Endothelial cell of umbilical vein (primary cell): ENCODE measurements at regions not wholly inside any gene's neighbourhood (a gene's known extent, or its start where the extent isn't known, plus 50 kb on each side); places are given as distances from the start of the nearest gene placed in this dataset.

Experiments used
- BruUV-seq: library from RNA; stranded (reverse); fragments of 400-500 nt; replicated peaks from 2 replicates; lab custom pipeline; 2021; lab: Mats Ljungman, UMichigan
- CTCF ChIA-PET: fragments of 300-600, 350-600 bp; sonication (Branson Sonifier 250); formaldehyde crosslinking; loops from one replicate; lab custom pipeline; 2021; ENCODE audit warnings: antibody characterized with exemption, inconsistent platforms; lab: Charles Lee
- POLR2A ChIA-PET: fragments of 300-600, 350-600 bp; sonication (Branson Sonifier 250); formaldehyde crosslinking; loops from one replicate; lab custom pipeline; 2021; ENCODE audit warnings: antibody characterized with exemption, inconsistent platforms; lab: Charles Lee
- DNase-seq: peaks from one replicate; pipeline ENCODE4 v3.0.0-alpha.2; 2011; ENCODE audit warnings: low read depth, low spot score
- FAIRE-seq: peaks from 2 replicates; lab custom pipeline; 2011; peaks lifted over from hg19 to GRCh38; lab: Jason Lieb, UNC
- H2AFZ ChIP-seq: 2 replicates; pipeline ENCODE4 v1.6.0; 2012; ENCODE audit warnings: low read depth, low read length, control low read depth, inconsistent platforms
- H3K27ac ChIP-seq: 2 replicates; pipeline ENCODE4 v1.5.1; 2011; ENCODE audit warnings: low read depth, mild to moderate bottlenecking, control low read depth, low read length, moderate library complexity; ENCODE audit not compliant: insufficient read depth
- H3K27me3 ChIP-seq, 2 experiments: 2 replicates each; pipeline versions ENCODE4 v1.6.0 to v1.6.1; 2011; ENCODE audit warnings: low read length in 2 of 2, mixed read lengths in 1 of 2; ENCODE audit not compliant: control insufficient read depth in 2 of 2, insufficient read depth in 2 of 2
- H3K36me3 ChIP-seq, 2 experiments: 2 replicates in 1 of 2; 3 replicates in 1 of 2; pipeline ENCODE4 v1.5.1; 2011; ENCODE audit warnings: low read length in 2 of 2, mild to moderate bottlenecking in 1 of 2, moderate library complexity in 1 of 2; ENCODE audit not compliant: control insufficient read depth in 2 of 2, insufficient read depth in 2 of 2; ENCODE audit errors: extremely low read depth in 1 of 2
- H3K4me1 ChIP-seq: 3 replicates; pipeline ENCODE4 v1.5.1; 2011; ENCODE audit warnings: mild to moderate bottlenecking, low read length; ENCODE audit not compliant: control insufficient read depth, insufficient read depth; ENCODE audit errors: extremely low read depth
- H3K4me2 ChIP-seq: 2 replicates; pipeline ENCODE4 v1.6.1; 2011; ENCODE audit warnings: low read length, control low read depth, mixed read lengths; ENCODE audit not compliant: insufficient read depth
- H3K4me3 ChIP-seq, 3 experiments: fragments of 200-600 bp in 1 of 3; sonication (generic), shearing (Covaris generic) in 1 of 3; replicated peaks in 1 of 3; 2 replicates each; pipeline ENCODE4 v1.5.1; 2011 to 2016; ENCODE audit warnings: control low read depth in 3 of 3, low read length in 3 of 3, mild to moderate bottlenecking in 2 of 3, inconsistent platforms in 1 of 3, low read depth in 1 of 3, moderate library complexity in 1 of 3; ENCODE audit not compliant: insufficient read depth in 1 of 3
- H3K79me2 ChIP-seq: 2 replicates; pipeline ENCODE4 v1.6.0; 2012; ENCODE audit warnings: low read length, inconsistent platforms; ENCODE audit not compliant: control insufficient read depth, insufficient read depth
- H3K9ac ChIP-seq: replicated peaks from 2 replicates; pipeline ENCODE3; 2011; ENCODE audit warnings: low read length, control low read depth; ENCODE audit not compliant: insufficient read depth; ENCODE audit errors: extremely low read depth
- H3K9me1 ChIP-seq: replicated peaks from 3 replicates; pipeline ENCODE4 v1.6.0; 2011; ENCODE audit warnings: mild to moderate bottlenecking, low read length; ENCODE audit not compliant: control insufficient read depth, insufficient read depth; ENCODE audit errors: extremely low read depth
- H3K9me3 ChIP-seq: replicated peaks from 2 replicates; pipeline ENCODE4 v1.5.1; 2012; ENCODE audit warnings: low read length, inconsistent platforms; ENCODE audit not compliant: control insufficient read depth, insufficient read depth
- H4K20me1 ChIP-seq: replicated peaks from 2 replicates; pipeline ENCODE3; 2011; ENCODE audit warnings: mild to moderate bottlenecking, low read length; ENCODE audit not compliant: control insufficient read depth, insufficient read depth; ENCODE audit errors: extremely low read depth
- EZH2 ChIP-seq: IDR thresholded peaks from 2 replicates; pipeline ENCODE4 v1.6.1; 2012; ENCODE audit warnings: borderline replicate concordance, low read depth, mild to moderate bottlenecking, moderate library complexity, low read length, inconsistent platforms; ENCODE audit not compliant: severe bottlenecking
- FOS ChIP-seq: IDR thresholded peaks from 2 replicates; pipeline ENCODE4 v1.6.1; 2011; ENCODE audit warnings: mild to moderate bottlenecking, low read length, moderate library complexity, borderline replicate concordance; ENCODE audit not compliant: insufficient read depth
- GATA2 ChIP-seq: IDR thresholded peaks from 2 replicates; pipeline ENCODE4 v1.7.0; 2011; ENCODE audit warnings: low read depth, mild to moderate bottlenecking, moderate library complexity, mixed read lengths, low read length; ENCODE audit not compliant: insufficient read length, insufficient read depth
- JUN ChIP-seq: IDR thresholded peaks from 2 replicates; pipeline ENCODE4 v1.6.1; 2011; ENCODE audit warnings: borderline replicate concordance, low read depth; ENCODE audit not compliant: insufficient read length, insufficient read depth
- MYC ChIP-seq: IDR thresholded peaks from one replicate; pipeline ENCODE4 v1.6.1; 2011; ENCODE audit warnings: mild to moderate bottlenecking, low read depth, low read length
- POLR2A ChIP-seq: IDR thresholded peaks from 2 replicates; pipeline ENCODE4 v1.6.1; 2012; ENCODE audit warnings: low read depth, mild to moderate bottlenecking, control low read depth, low read length
- POLR2AphosphoS5 ChIP-seq: IDR thresholded peaks from 2 replicates; pipeline ENCODE4 v1.6.1; 2012; ENCODE audit warnings: low read depth, mild to moderate bottlenecking, control low read depth, low read length, moderate library complexity; ENCODE audit not compliant: insufficient read depth
- dilution Hi-C: fragments of 300-500 bp; cut with MboI; formaldehyde crosslinking; loops from one replicate; pipeline ENCODE4 v1.15.0; 2019; ENCODE audit warnings: low sequenced_read_pairs; ENCODE audit not compliant: extremely low pct_ligation_motif_present
- intact Hi-C: fragments of 100-400 bp; cut with micrococcal nuclease; formaldehyde crosslinking; loops from one replicate; pipeline ENCODE4 v1.10.0; 2022
- TF ChIP-seq, protein P1 (sequence below), 2 donors: IDR thresholded peaks; 1 replicate in 1 of 2; 2 replicates in 1 of 2; pipeline ENCODE4 v1.5.1; 2011; ENCODE audit warnings: low read length in 2 of 2, mild to moderate bottlenecking in 2 of 2, moderate library complexity in 2 of 2, control low read depth in 1 of 2, inconsistent platforms in 1 of 2, low read depth in 1 of 2; ENCODE audit not compliant: insufficient read depth in 1 of 2; ENCODE audit errors: extremely low read depth in 1 of 2
- TF ChIP-seq, protein P2 (sequence below): IDR thresholded peaks from 2 replicates; pipeline ENCODE4 v1.6.1; 2011; ENCODE audit not compliant: insufficient read depth, insufficient read length

DNA sequence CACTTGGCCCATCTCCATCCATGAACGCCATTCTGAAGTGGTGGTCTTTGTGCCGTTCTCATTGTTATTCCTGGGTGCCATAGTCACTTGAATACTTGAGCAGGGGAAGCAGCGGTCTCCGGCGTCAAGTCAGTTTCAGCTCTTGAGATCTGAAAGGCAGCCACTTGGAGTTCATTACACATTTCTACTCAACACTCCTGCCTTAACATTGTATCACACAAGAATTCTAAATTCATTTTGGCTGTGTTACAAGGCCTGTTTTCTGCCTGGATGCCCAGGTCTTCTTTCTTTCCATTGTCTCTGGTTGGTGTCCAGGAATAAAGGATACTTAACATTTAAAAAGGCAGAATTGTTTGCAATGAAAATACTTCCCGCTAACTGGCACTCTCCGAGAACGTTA is 69.0 kb upstream of the RAB11FIP2 start:
- H3K9me1 ChIP-seq: no peaks in the 10 kb centered on the region
- no peak overlapping the region for H3K27ac ChIP-seq
- TF ChIP-seq FOS (no peak), JUN (no peak), POLR2AphosphoS5 (no peak)
- ChIA-PET POLR2A (no interaction called here), CTCF (no interaction called here)
- H3K27me3 ChIP-seq: no peaks in the 10 kb centered on the region
- no TSS peak for BruUV-seq
- H3K4me1 ChIP-seq: no peaks in the 10 kb centered on the region
- intact Hi-C loops (no loop called here), dilution Hi-C loops (no loop called here)
- no peak overlapping the region for H3K4me2 ChIP-seq
- no peaks in the 10 kb centered on the region for H3K36me3 ChIP-seq
- H3K4me3 ChIP-seq: no peak overlapping the region
- H4K20me1 ChIP-seq: no peaks in the 10 kb centered on the region
- H2AFZ ChIP-seq: no peak overlapping the region
- DNase-seq: no peak
- H3K79me2 ChIP-seq: no peaks in the 10 kb centered on the region
- FAIRE-seq: no peak
- no peak overlapping the region for H3K9ac ChIP-seq
- H3K9me3 ChIP-seq: no peaks in the 10 kb centered on the region

DNA sequence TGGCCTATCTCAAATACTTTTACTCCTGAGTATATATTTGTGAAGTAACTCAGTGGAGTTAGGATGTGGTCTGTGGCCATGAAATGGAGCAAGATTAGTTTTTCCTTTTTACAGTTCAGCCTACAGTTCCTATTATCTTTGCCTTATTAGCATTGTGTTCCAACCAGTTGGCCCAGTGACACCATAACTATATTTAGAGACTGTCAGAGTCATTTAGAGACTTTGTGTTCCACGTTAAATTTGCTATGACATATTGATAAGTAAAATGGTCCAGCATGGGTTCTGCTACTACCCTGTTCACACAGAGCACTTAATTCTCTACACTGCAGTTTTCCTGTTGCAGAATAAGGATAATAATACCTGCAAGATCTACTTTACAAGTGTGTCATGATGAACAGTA is 68.3 kb upstream of the RAB11FIP2 start:
- H3K27me3 ChIP-seq: no peaks in the 10 kb centered on the region
- no peaks in the 10 kb centered on the region for H4K20me1 ChIP-seq
- CTCF ChIA-PET: no interaction called here
- no peaks in the 10 kb centered on the region for H3K9me1 ChIP-seq
- intact Hi-C loops (no loop called here), dilution Hi-C loops (no loop called here)
- H3K4me2 ChIP-seq: no peak overlapping the region
- no peaks in the 10 kb centered on the region for H3K9me3 ChIP-seq
- no peak overlapping the region for H3K9ac ChIP-seq
- H2AFZ ChIP-seq: no peak overlapping the region
- TF ChIP-seq FOS (no peak), GATA2 (no peak), JUN (no peak), MYC (no peak), POLR2AphosphoS5 (no peak), EZH2 (no peak), POLR2A (no peak)
- TF ChIP-seq, protein P1, sequence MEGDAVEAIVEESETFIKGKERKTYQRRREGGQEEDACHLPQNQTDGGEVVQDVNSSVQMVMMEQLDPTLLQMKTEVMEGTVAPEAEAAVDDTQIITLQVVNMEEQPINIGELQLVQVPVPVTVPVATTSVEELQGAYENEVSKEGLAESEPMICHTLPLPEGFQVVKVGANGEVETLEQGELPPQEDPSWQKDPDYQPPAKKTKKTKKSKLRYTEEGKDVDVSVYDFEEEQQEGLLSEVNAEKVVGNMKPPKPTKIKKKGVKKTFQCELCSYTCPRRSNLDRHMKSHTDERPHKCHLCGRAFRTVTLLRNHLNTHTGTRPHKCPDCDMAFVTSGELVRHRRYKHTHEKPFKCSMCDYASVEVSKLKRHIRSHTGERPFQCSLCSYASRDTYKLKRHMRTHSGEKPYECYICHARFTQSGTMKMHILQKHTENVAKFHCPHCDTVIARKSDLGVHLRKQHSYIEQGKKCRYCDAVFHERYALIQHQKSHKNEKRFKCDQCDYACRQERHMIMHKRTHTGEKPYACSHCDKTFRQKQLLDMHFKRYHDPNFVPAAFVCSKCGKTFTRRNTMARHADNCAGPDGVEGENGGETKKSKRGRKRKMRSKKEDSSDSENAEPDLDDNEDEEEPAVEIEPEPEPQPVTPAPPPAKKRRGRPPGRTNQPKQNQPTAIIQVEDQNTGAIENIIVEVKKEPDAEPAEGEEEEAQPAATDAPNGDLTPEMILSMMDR (IDR thresholded peaks at IDR 0.05; ENCODE audit: extremely low read depth in 1 of 2, insufficient read depth in 1 of 2, low read depth in 1 of 2, low read length in 2 of 2): no peak
- TF ChIP-seq, protein P2, sequence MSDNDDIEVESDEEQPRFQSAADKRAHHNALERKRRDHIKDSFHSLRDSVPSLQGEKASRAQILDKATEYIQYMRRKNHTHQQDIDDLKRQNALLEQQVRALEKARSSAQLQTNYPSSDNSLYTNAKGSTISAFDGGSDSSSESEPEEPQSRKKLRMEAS: no peak
- H3K27ac ChIP-seq: no peak overlapping the region
- POLR2A ChIA-PET: no interaction called here
- no peaks in the 10 kb centered on the region for H3K36me3 ChIP-seq
- BruUV-seq: no TSS peak
- FAIRE-seq (no peak), DNase-seq (no peak)
- H3K4me3 ChIP-seq: no peak overlapping the region
- no peaks in the 10 kb centered on the region for H3K4me1 ChIP-seq
- H3K79me2 ChIP-seq: no peaks in the 10 kb centered on the region
